ENCODE measurements at regions not wholly inside any gene's neighbourhood (a gene's known extent, or its start where the extent isn't known, plus 50 kb on each side); places are given as distances from the start of the nearest gene placed in this dataset.

- no peak for TF ChIP-seq POLR2AphosphoS5 (IDR thresholded peaks at IDR 0.05; ENCODE audit: borderline replicate concordance, low read depth, low read length)
- TF ChIP-seq EZH2 (IDR thresholded peaks at IDR 0.05), result no peak
- TF ChIP-seq FOXP2 (optimal IDR thresholded peaks at IDR 0.05; ENCODE audit: control extremely low read depth, extremely low read length, insufficient read depth), result no peak
These were observed 684.3 kb upstream of the SOX9 start for GRCh38 chr17:71436479-71436878.
